Neural cell (in vitro differentiated cells): ENCODE measurements at regions not wholly inside any gene's neighbourhood (a gene's known extent, or its start where the extent isn't known, plus 50 kb on each side); places are given as distances from the start of the nearest gene placed in this dataset.

Experiments used
- H2AFZ ChIP-seq: fragments of 200-600, 300-800 bp; sonication (generic), shearing (Covaris generic); 2 replicates; pipeline ENCODE4 v1.6.0; 2014; ENCODE audit warnings: low read depth, mild to moderate bottlenecking, antibody characterized with exemption, low read length, moderate library complexity
- H3F3A ChIP-seq: fragments of 200-600 bp; shearing (Covaris generic); 2 replicates; pipeline ENCODE4 v1.6.1; 2016; ENCODE audit warnings: mild to moderate bottlenecking, moderate library complexity, mixed read lengths, antibody characterized with exemption, low read length; ENCODE audit not compliant: insufficient read depth, poor library complexity, severe bottlenecking
- H3K27ac ChIP-seq: fragments of 200-600, 300-800 bp; sonication (generic), shearing (Covaris generic); 2 replicates; pipeline ENCODE4 v1.5.1; 2014; ENCODE audit warnings: mild to moderate bottlenecking, low read length, moderate library complexity
- H3K27me3 ChIP-seq: fragments of 300-800, 200-600 bp; sonication (generic), shearing (Covaris generic); 2 replicates; pipeline ENCODE4 v1.6.0; 2014; ENCODE audit warnings: mild to moderate bottlenecking, low read depth, low read length, moderate library complexity; ENCODE audit not compliant: insufficient read depth
- H3K36me3 ChIP-seq: fragments of 300-800, 200-600 bp; sonication (generic), shearing (Covaris generic); 2 replicates; pipeline ENCODE4 v1.5.1; 2014; ENCODE audit warnings: mild to moderate bottlenecking, antibody characterized with exemption, low read length, moderate library complexity; ENCODE audit not compliant: insufficient read depth
- H3K4me2 ChIP-seq: fragments of 300-800, 200-600 bp; sonication (generic), shearing (Covaris generic); 2 replicates; pipeline ENCODE4 v1.6.0; 2014; ENCODE audit warnings: mild to moderate bottlenecking, low read length
- H3K4me3 ChIP-seq: fragments of 300-800, 200-600 bp; sonication (generic), shearing (Covaris generic); 2 replicates; pipeline ENCODE4 v1.5.1; 2014; ENCODE audit warnings: mild to moderate bottlenecking, low read length, moderate library complexity
- H3K79me2 ChIP-seq: fragments of 200-600 bp; shearing (Covaris generic); replicated peaks from 2 replicates; pipeline ENCODE4 v1.6.0; 2014; ENCODE audit warnings: mild to moderate bottlenecking, low read length, moderate library complexity; ENCODE audit not compliant: insufficient read depth
- H3K9ac ChIP-seq: fragments of 300-800, 200-600 bp; sonication (generic), shearing (Covaris generic); 2 replicates; pipeline ENCODE4 v1.6.1; 2016; ENCODE audit warnings: mild to moderate bottlenecking, low read length, mixed read lengths
- H3K9me2 ChIP-seq: fragments of 200-600 bp; shearing (Covaris generic); 2 replicates; pipeline ENCODE4 v1.6.1; 2016; ENCODE audit warnings: mild to moderate bottlenecking, low read length, mixed read lengths; ENCODE audit not compliant: insufficient read depth
- H3K9me3 ChIP-seq: fragments of 200-600, 300-800 bp; sonication (generic), shearing (Covaris generic); 2 replicates; pipeline ENCODE4 v1.6.1; 2016; ENCODE audit warnings: mild to moderate bottlenecking, mixed run types, low read length, moderate library complexity, mixed read lengths
- H4K20me1 ChIP-seq: fragments of 200-600 bp; shearing (Covaris generic); 2 replicates; pipeline ENCODE4 v1.6.1; 2016; ENCODE audit warnings: mild to moderate bottlenecking, mixed run types; ENCODE audit not compliant: insufficient read depth
- EP300 ChIP-seq: fragments of 450-650 bp; conservative IDR thresholded peaks from 2 replicates; pipeline ENCODE4 v1.6.1; 2014; ENCODE audit warnings: antibody characterized with exemption, mild to moderate bottlenecking, moderate library complexity; ENCODE audit not compliant: poor library complexity, severe bottlenecking
- EZH2 ChIP-seq: fragments of 200-600, 300-800 bp; shearing (Covaris generic), sonication (generic); IDR thresholded peaks from 2 replicates; pipeline ENCODE4 v1.6.1; 2014; ENCODE audit warnings: antibody characterized with exemption, low read length, borderline replicate concordance, mild to moderate bottlenecking; ENCODE audit not compliant: insufficient read depth, poor library complexity, severe bottlenecking
- MXI1 ChIP-seq: fragments of 450-650 bp; conservative IDR thresholded peaks from 2 replicates; pipeline ENCODE4 v1.6.1; 2014; ENCODE audit warnings: antibody characterized with exemption, mild to moderate bottlenecking; ENCODE audit not compliant: poor library complexity, severe bottlenecking
- POLR2AphosphoS5 ChIP-seq: IDR thresholded peaks from 2 replicates; pipeline ENCODE4 v1.6.1; 2012
- RAD21 ChIP-seq: fragments of 450-650 bp; conservative IDR thresholded peaks from 2 replicates; pipeline ENCODE4 v1.6.1; 2014; ENCODE audit warnings: antibody characterized with exemption, mild to moderate bottlenecking, moderate library complexity
- REST ChIP-seq: IDR thresholded peaks from 2 replicates; pipeline ENCODE4 v1.6.1; 2012; ENCODE audit warnings: borderline replicate concordance
- SMC3 ChIP-seq: fragments of 450-650 bp; conservative IDR thresholded peaks from 2 replicates; pipeline ENCODE4 v1.6.1; 2014; ENCODE audit warnings: antibody characterized with exemption, mild to moderate bottlenecking, moderate library complexity; ENCODE audit not compliant: poor library complexity
- TAF1 ChIP-seq: IDR thresholded peaks from 2 replicates; pipeline ENCODE4 v1.6.1; 2012; ENCODE audit warnings: low read depth

GRCh38 chr14:53626761-53627160 is 329.9 kb downstream of the BMP4 start:
- H3K9me3 ChIP-seq = no peaks in the 10 kb centered on the region
- no peaks in the 10 kb centered on the region for H3K9me2 ChIP-seq
- H3K36me3 ChIP-seq = no peaks in the 10 kb centered on the region
- no peak for TF ChIP-seq EZH2
- TF ChIP-seq TAF1 = no peak
- no peak for TF ChIP-seq POLR2AphosphoS5
- TF ChIP-seq RAD21 = no peak
- no peak for TF ChIP-seq MXI1
- no peak for TF ChIP-seq SMC3
- TF ChIP-seq EP300 = no peak
- no peak for TF ChIP-seq REST
- no peak overlapping the region for H3K27ac ChIP-seq
- H3K4me2 ChIP-seq = no peak overlapping the region
- H3K79me2 ChIP-seq = no peaks in the 10 kb centered on the region
- H4K20me1 ChIP-seq = no peaks in the 10 kb centered on the region
- H3K9ac ChIP-seq = no peak overlapping the region
- H3K27me3 ChIP-seq = no peaks in the 10 kb centered on the region
- no peak overlapping the region for H3K4me3 ChIP-seq
- H3F3A ChIP-seq = no peaks in the 10 kb centered on the region
- H2AFZ ChIP-seq = no peak overlapping the region

- Histone ChIP-seq H3K27ac (no peak overlapping the region), H2AFZ (no peak overlapping the region), H3K36me3 (no peaks in the 10 kb centered on the region), H3K9ac (no peak overlapping the region), H3K4me2 (no peak overlapping the region), H3K9me3 (no peaks in the 10 kb centered on the region), H3K4me3 (no peak overlapping the region), H4K20me1 (no peaks in the 10 kb centered on the region), H3K9me2 (no peaks in the 10 kb centered on the region), H3F3A (no peaks in the 10 kb centered on the region), H3K79me2 (no peaks in the 10 kb centered on the region), H3K27me3 (no peaks in the 10 kb centered on the region)
- no peak for TF ChIP-seq POLR2AphosphoS5
- no peak for TF ChIP-seq EZH2
- TF ChIP-seq SMC3 = no peak
- no peak for TF ChIP-seq REST
- TF ChIP-seq MXI1 = no peak
- TF ChIP-seq EP300 = no peak
- TF ChIP-seq RAD21 = no peak
- no peak for TF ChIP-seq TAF1
These were observed 334.2 kb downstream of the BMP4 start for GRCh38 chr14:53622447-53622846.
